SU-DHL-6 (cell line): ENCODE measurements at regions not wholly inside any gene's neighbourhood (a gene's known extent, or its start where the extent isn't known, plus 50 kb on each side); places are given as distances from the start of the nearest gene placed in this dataset.

ENCODE experiments used
- H2AFZ ChIP-seq: fragments of 200-600 bp; sonication (generic); 2 replicates; pipeline ENCODE4 v1.6.1; 2014; ENCODE audit warnings: low read depth, mild to moderate bottlenecking, moderate library complexity, mixed read lengths, antibody characterized with exemption, low read length; ENCODE audit not compliant: severe bottlenecking
- H3F3A ChIP-seq: fragments of 200-600 bp; shearing (Covaris generic); 2 replicates; pipeline ENCODE4 v1.6.0; 2016; ENCODE audit warnings: antibody characterized with exemption, mild to moderate bottlenecking; ENCODE audit not compliant: insufficient read depth
- H3K27ac ChIP-seq: fragments of 200-600 bp; sonication (generic); 2 replicates; pipeline ENCODE4 v1.5.1; 2016; ENCODE audit warnings: low read depth, mild to moderate bottlenecking, low read length, moderate library complexity, mixed read lengths
- H3K27me3 ChIP-seq: fragments of 200-600 bp; sonication (generic), shearing (Covaris generic); 2 replicates; pipeline ENCODE4 v1.6.0; 2014; ENCODE audit warnings: mild to moderate bottlenecking, low read length
- H3K36me3 ChIP-seq: fragments of 200-600 bp; sonication (generic); 2 replicates; pipeline ENCODE4 v1.6.1; 2014; ENCODE audit warnings: mild to moderate bottlenecking, low read length, mixed read lengths
- H3K4me2 ChIP-seq: fragments of 300-600, 200-600 bp; shearing (Covaris generic), sonication (generic); 2 replicates; pipeline ENCODE4 v1.6.0; 2014; ENCODE audit warnings: low read length, low read depth, mild to moderate bottlenecking; ENCODE audit not compliant: poor library complexity, severe bottlenecking
- H3K4me3 ChIP-seq: fragments of 200-600 bp; sonication (generic); 2 replicates; pipeline ENCODE4 v1.5.1; 2014; ENCODE audit warnings: antibody characterized with exemption, low read length, mild to moderate bottlenecking, mixed read lengths; ENCODE audit not compliant: insufficient read depth, poor library complexity, severe bottlenecking
- H3K79me2 ChIP-seq: fragments of 200-600 bp; sonication (generic); 2 replicates; pipeline ENCODE4 v1.6.1; 2014; ENCODE audit warnings: mild to moderate bottlenecking, low read length, moderate library complexity; ENCODE audit not compliant: insufficient read depth
- H3K9ac ChIP-seq: fragments of 200-600 bp; sonication (generic); 2 replicates; pipeline ENCODE4 v1.7.0; 2014; ENCODE audit warnings: mild to moderate bottlenecking, low read length
- H3K9me2 ChIP-seq: fragments of 200-600 bp; sonication (generic); replicated peaks from 2 replicates; pipeline ENCODE4 v1.6.1; 2014; ENCODE audit warnings: low read length; ENCODE audit not compliant: insufficient read depth
- H3K9me3 ChIP-seq: fragments of 200-600 bp; sonication (generic); 2 replicates; pipeline ENCODE4 v1.6.1; 2014; ENCODE audit warnings: low read length, mixed read lengths; ENCODE audit not compliant: insufficient read depth
- H4K20me1 ChIP-seq: fragments of 200-600 bp; sonication (generic); 2 replicates; pipeline ENCODE4 v1.6.1; 2014; ENCODE audit warnings: low read depth, mild to moderate bottlenecking, antibody characterized with exemption, low read length, moderate library complexity, mixed read lengths
- CTCF ChIP-seq: fragments of 200-600 bp; sonication (generic); IDR thresholded peaks from one replicate; pipeline ENCODE4 v1.5.1; 2017; ENCODE audit warnings: antibody characterized with exemption, mild to moderate bottlenecking, low read length, moderate library complexity; ENCODE audit not compliant: insufficient read depth, poor library complexity, severe bottlenecking
- EZH2phosphoT487 ChIP-seq: fragments of 200-600 bp; sonication (generic), shearing (Covaris generic); conservative IDR thresholded peaks from 2 replicates; pipeline ENCODE4 v1.6.1; 2018; ENCODE audit warnings: mild to moderate bottlenecking, antibody characterized with exemption, low read length, moderate library complexity, mixed read lengths

GRCh38 chr3:25304916-25305315 is 123.1 kb upstream of the RARB start:
- Histone ChIP-seq H3K27ac (no peak overlapping the region), H4K20me1 (no peaks in the 10 kb centered on the region), H3K4me2 (no peak overlapping the region), H3K9ac (no peak overlapping the region), H3K79me2 (no peaks in the 10 kb centered on the region), H3K9me2 (no peaks in the 10 kb centered on the region), H3F3A (no peaks in the 10 kb centered on the region), H2AFZ (no peak overlapping the region), H3K27me3 (no peaks in the 10 kb centered on the region), H3K4me3 (no peak overlapping the region), H3K36me3 (no peaks in the 10 kb centered on the region), H3K9me3 (no peaks in the 10 kb centered on the region)
- TF ChIP-seq EZH2phosphoT487: no peak
- no peak for TF ChIP-seq CTCF

- no peaks in the 10 kb centered on the region for H4K20me1 ChIP-seq
- H3K79me2 ChIP-seq: no peaks in the 10 kb centered on the region
- H3K27ac ChIP-seq: no peak overlapping the region
- H3K9me2 ChIP-seq: no peaks in the 10 kb centered on the region
- no peaks in the 10 kb centered on the region for H3F3A ChIP-seq
- no peak overlapping the region for H3K9ac ChIP-seq
- TF ChIP-seq EZH2phosphoT487: no peak
- no peak for TF ChIP-seq CTCF
- H3K4me3 ChIP-seq: no peak overlapping the region
- no peak overlapping the region for H2AFZ ChIP-seq
- H3K4me2 ChIP-seq: no peak overlapping the region
- H3K36me3 ChIP-seq: no peaks in the 10 kb centered on the region
- H3K27me3 ChIP-seq: no peaks in the 10 kb centered on the region
- H3K9me3 ChIP-seq: no peaks in the 10 kb centered on the region
Observed at GRCh38 chr3:25306066-25306465, 122.0 kb upstream of the RARB start.

- Histone ChIP-seq H3K36me3 (no peaks in the 10 kb centered on the region), H3K9ac (no peak overlapping the region), H3K4me2 (no peak overlapping the region), H3K9me2 (no peaks in the 10 kb centered on the region), H2AFZ (no peak overlapping the region), H3K9me3 (no peaks in the 10 kb centered on the region), H3K27me3 (no peaks in the 10 kb centered on the region), H3K4me3 (no peak overlapping the region), H4K20me1 (no peaks in the 10 kb centered on the region), H3F3A (no peaks in the 10 kb centered on the region), H3K79me2 (no peaks in the 10 kb centered on the region), H3K27ac (no peak overlapping the region)
- TF ChIP-seq EZH2phosphoT487 (no peak), CTCF (no peak)
Observed at GRCh38 chr3:25306705-25307104, 121.4 kb upstream of the RARB start.

GRCh38 chr3:25313286-25313685 is 114.8 kb upstream of the RARB start:
- no peaks in the 10 kb centered on the region for H3K79me2 ChIP-seq
- no peaks in the 10 kb centered on the region for H3K9me3 ChIP-seq
- no peaks in the 10 kb centered on the region for H3K9me2 ChIP-seq
- no peak overlapping the region for H3K9ac ChIP-seq
- TF ChIP-seq CTCF (no peak), EZH2phosphoT487 (no peak)
- no peaks in the 10 kb centered on the region for H3K36me3 ChIP-seq
- H2AFZ ChIP-seq: no peak overlapping the region
- no peak overlapping the region for H3K4me3 ChIP-seq
- no peak overlapping the region for H3K27ac ChIP-seq
- no peaks in the 10 kb centered on the region for H3K27me3 ChIP-seq
- no peaks in the 10 kb centered on the region for H3F3A ChIP-seq
- no peaks in the 10 kb centered on the region for H4K20me1 ChIP-seq
- H3K4me2 ChIP-seq: no peak overlapping the region
